ENCODE measurements at regions not wholly inside any gene's neighbourhood (a gene's known extent, or its start where the extent isn't known, plus 50 kb on each side); places are given as distances from the start of the nearest gene placed in this dataset.

DNA sequence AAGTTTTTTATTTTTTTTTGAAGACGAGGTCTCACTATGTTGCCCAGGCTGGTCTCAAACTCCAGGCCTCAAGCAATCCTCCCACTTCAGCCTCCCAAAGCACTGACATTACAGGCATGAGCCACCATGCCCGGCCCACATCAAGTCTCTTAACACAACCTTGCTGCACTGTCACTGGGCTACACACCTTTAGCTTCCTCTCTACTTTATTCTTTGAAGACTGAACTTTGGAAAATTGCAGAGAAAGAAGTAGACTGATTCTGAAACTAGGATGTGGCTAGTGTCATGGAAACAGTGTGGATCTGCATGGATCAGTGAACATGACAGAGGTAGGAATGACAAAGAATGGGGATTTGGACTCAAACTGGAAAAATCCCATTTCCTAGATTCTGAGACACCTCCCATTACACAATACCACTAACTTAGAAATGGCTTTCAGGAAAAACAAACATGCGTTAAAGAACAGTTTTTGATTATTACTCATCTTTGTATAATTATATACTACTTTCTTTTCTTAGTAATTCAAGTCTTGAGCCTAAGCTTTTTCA lies 99.6 kb upstream of the SPON1 start:
- Histone ChIP-seq H3K27me3 (replicated peaks; ENCODE audit: control insufficient read depth, insufficient read depth, low read length, poor library complexity, severe bottlenecking) (no peaks in the 10 kb centered on the region), H3K4me1 (ENCODE audit: control insufficient read depth, insufficient read depth, low read length, poor library complexity, severe bottlenecking) (peaks cover 14% of the 10 kb centered on the region), H3K27ac (ENCODE audit: insufficient read depth, low read length, poor library complexity, severe bottlenecking) (no peak overlapping the region), H3K36me3 (ENCODE audit: control insufficient read depth, insufficient read depth, low read length) (no peaks in the 10 kb centered on the region), H3K9me3 (ENCODE audit: control insufficient read depth, low read length) (no peaks in the 10 kb centered on the region), H3K4me3 (ENCODE audit: insufficient read depth, low read depth, low read length, poor library complexity, severe bottlenecking) (no peak overlapping the region)
- no peak for DNase-seq

DNA sequence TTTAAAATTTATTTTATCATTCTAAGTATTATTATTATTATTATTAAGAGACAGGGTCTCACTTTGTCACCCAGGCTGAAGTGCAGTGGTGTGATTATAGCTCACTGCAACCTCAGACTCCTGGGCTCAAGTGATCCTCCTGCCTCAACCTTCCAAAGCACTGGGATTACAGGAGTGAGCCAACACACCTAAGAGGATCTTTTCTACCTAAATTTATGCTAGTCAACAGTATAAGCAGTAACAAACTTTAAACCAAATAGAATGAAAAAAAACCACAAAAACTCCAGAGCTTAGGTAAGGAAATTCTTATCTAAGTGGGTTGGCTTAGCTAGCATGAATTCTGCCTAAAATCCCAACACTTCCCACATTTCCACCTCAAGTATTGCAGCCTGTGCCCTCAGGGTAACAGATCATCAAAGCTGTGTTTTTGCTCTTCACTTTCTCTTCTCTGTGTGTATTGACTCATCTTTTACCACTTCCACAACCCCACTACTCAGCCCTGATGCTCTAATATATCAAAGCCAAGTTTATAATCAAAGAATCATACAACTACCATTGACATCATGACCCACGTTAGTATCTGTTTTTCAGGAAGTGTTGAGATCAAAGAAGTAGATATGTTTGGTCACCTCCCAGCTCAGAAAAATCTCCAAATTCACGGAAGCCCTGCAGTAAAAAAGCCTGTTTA lies 93.7 kb upstream of the SPON1 start:
- peak overlapping the region; percentile 79 for H3K27ac ChIP-seq (ENCODE audit: insufficient read depth, low read length, poor library complexity, severe bottlenecking)
- H3K9me3 ChIP-seq (ENCODE audit: control insufficient read depth, low read length), result no peaks in the 10 kb centered on the region
- no peaks in the 10 kb centered on the region for H3K36me3 ChIP-seq (ENCODE audit: control insufficient read depth, insufficient read depth, low read length)
- H3K27me3 ChIP-seq (replicated peaks; ENCODE audit: control insufficient read depth, insufficient read depth, low read length, poor library complexity, severe bottlenecking), result no peaks in the 10 kb centered on the region
- DNase-seq, result peak in 2 of 3 donors; percentile 19 to 24
- H3K4me3 ChIP-seq (ENCODE audit: insufficient read depth, low read depth, low read length, poor library complexity, severe bottlenecking), result no peak overlapping the region
- peaks cover 18% of the 10 kb centered on the region for H3K4me1 ChIP-seq (ENCODE audit: control insufficient read depth, insufficient read depth, low read length, poor library complexity, severe bottlenecking)

- H3K9me3 ChIP-seq (ENCODE audit: control insufficient read depth, low read length), result no peaks in the 10 kb centered on the region
- H3K27ac ChIP-seq (ENCODE audit: insufficient read depth, low read length, poor library complexity, severe bottlenecking), result peak overlapping the region; percentile 79
- no peaks in the 10 kb centered on the region for H3K27me3 ChIP-seq (replicated peaks; ENCODE audit: control insufficient read depth, insufficient read depth, low read length, poor library complexity, severe bottlenecking)
- no peak overlapping the region for H3K4me3 ChIP-seq (ENCODE audit: insufficient read depth, low read depth, low read length, poor library complexity, severe bottlenecking)
- H3K4me1 ChIP-seq (ENCODE audit: control insufficient read depth, insufficient read depth, low read length, poor library complexity, severe bottlenecking), result peaks cover 18% of the 10 kb centered on the region
- no peak for DNase-seq
- H3K36me3 ChIP-seq (ENCODE audit: control insufficient read depth, insufficient read depth, low read length), result no peaks in the 10 kb centered on the region
These were observed 93.1 kb upstream of the SPON1 start for GRCh38 chr11:13869398-13869886.

DNA sequence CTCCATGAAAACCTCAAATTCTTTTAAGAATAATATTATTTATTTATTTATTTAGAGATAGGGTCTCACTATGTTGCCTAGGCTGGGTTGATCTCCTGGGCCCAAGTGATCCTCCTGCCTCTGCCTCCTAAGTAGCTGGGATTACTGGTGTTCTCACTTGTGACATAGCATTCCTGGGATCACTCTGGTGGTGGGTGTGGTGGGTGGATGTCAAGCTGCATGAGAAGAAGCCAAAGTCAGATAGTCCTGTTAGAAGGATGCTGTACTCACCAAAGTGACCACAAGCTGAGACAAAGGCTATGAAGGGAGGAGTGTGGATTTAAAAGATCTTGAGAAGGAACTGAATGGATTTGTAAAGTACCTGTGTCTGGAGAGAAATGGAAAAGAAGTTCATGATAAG lies 87.9 kb upstream of the SPON1 start:
- Histone ChIP-seq H3K4me1 (ENCODE audit: control insufficient read depth, insufficient read depth, low read length, poor library complexity, severe bottlenecking) (peaks cover 5% of the 10 kb centered on the region), H3K9me3 (ENCODE audit: control insufficient read depth, low read length) (no peaks in the 10 kb centered on the region), H3K36me3 (ENCODE audit: control insufficient read depth, insufficient read depth, low read length) (no peaks in the 10 kb centered on the region), H3K27ac (ENCODE audit: insufficient read depth, low read length, poor library complexity, severe bottlenecking) (no peak overlapping the region), H3K27me3 (replicated peaks; ENCODE audit: control insufficient read depth, insufficient read depth, low read length, poor library complexity, severe bottlenecking) (no peaks in the 10 kb centered on the region), H3K4me3 (ENCODE audit: insufficient read depth, low read depth, low read length, poor library complexity, severe bottlenecking) (no peak overlapping the region)
- DNase-seq, result no peak

DNA sequence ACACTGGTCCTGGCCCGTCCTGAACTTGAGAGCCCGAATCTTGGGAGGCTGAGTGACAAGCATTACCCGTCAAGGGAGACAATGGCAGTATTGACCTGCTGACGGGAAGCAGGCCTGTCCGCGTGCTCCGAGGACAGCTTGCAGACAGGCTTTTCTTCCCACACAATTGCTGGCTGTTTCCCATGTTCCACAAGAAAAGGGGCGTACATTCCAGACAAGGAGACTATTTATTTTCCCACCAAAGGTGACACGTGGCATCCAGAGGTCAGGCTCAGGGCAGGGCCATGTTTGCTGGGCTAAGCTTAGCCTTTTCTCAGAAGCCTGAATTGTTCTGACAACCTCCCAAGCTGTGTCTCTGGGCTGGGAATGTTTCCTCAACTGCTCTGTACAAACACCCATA lies 86.9 kb upstream of the SPON1 start:
- no peak overlapping the region for H3K4me3 ChIP-seq (ENCODE audit: insufficient read depth, low read depth, low read length, poor library complexity, severe bottlenecking)
- H3K27me3 ChIP-seq (replicated peaks; ENCODE audit: control insufficient read depth, insufficient read depth, low read length, poor library complexity, severe bottlenecking), result no peaks in the 10 kb centered on the region
- no peaks in the 10 kb centered on the region for H3K4me1 ChIP-seq (ENCODE audit: control insufficient read depth, insufficient read depth, low read length, poor library complexity, severe bottlenecking)
- no peaks in the 10 kb centered on the region for H3K9me3 ChIP-seq (ENCODE audit: control insufficient read depth, low read length)
- no peaks in the 10 kb centered on the region for H3K36me3 ChIP-seq (ENCODE audit: control insufficient read depth, insufficient read depth, low read length)
- no peak for DNase-seq
- H3K27ac ChIP-seq (ENCODE audit: insufficient read depth, low read length, poor library complexity, severe bottlenecking), result no peak overlapping the region

DNA sequence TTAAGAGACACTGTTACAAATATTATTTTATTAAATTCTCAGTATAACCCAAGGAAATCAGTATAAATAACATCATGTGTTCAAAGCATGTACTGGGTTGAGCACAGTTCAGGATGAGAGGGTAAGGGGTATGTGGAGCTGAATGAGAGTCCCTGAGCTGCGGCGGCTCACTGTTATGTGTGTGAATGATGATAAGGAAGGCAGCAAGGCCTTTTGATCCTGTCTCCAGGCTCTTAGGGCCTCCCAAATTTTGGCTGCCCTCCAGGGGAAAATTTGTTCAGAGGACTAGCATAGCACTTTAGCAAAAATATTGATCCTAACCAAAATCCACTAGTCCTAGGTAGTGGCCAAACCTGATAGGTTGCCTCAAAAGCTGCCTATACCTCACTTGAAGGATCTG lies 86.1 kb upstream of the SPON1 start:
- no peak for DNase-seq
- H3K36me3 ChIP-seq (ENCODE audit: control insufficient read depth, insufficient read depth, low read length), result no peaks in the 10 kb centered on the region
- no peaks in the 10 kb centered on the region for H3K27me3 ChIP-seq (replicated peaks; ENCODE audit: control insufficient read depth, insufficient read depth, low read length, poor library complexity, severe bottlenecking)
- H3K4me3 ChIP-seq (ENCODE audit: insufficient read depth, low read depth, low read length, poor library complexity, severe bottlenecking), result no peak overlapping the region
- H3K4me1 ChIP-seq (ENCODE audit: control insufficient read depth, insufficient read depth, low read length, poor library complexity, severe bottlenecking), result no peaks in the 10 kb centered on the region
- H3K9me3 ChIP-seq (ENCODE audit: control insufficient read depth, low read length), result no peaks in the 10 kb centered on the region
- no peak overlapping the region for H3K27ac ChIP-seq (ENCODE audit: insufficient read depth, low read length, poor library complexity, severe bottlenecking)

DNA sequence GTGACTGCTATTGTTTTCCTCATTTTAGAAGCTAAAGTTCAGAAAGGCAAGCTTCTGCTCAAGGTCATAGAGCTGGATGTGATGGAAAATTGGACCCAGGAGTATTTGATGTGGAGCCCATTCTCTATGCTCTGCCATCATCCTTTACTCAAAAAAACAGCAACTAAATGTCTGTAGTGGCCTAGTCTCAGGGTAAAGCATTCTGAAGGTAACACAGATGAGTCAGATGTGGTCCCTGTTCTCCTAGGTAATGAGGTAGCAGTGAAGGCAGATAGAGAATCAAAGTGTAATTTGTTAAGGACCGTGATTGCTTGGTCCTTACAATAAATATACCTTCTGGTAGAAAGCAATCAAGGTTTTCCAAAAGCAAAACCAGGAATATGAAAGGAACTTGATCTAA lies 84.4 kb upstream of the SPON1 start:
- no peaks in the 10 kb centered on the region for H3K27me3 ChIP-seq (replicated peaks; ENCODE audit: control insufficient read depth, insufficient read depth, low read length, poor library complexity, severe bottlenecking)
- H3K36me3 ChIP-seq (ENCODE audit: control insufficient read depth, insufficient read depth, low read length), result no peaks in the 10 kb centered on the region
- no peak overlapping the region for H3K27ac ChIP-seq (ENCODE audit: insufficient read depth, low read length, poor library complexity, severe bottlenecking)
- H3K4me1 ChIP-seq (ENCODE audit: control insufficient read depth, insufficient read depth, low read length, poor library complexity, severe bottlenecking), result no peaks in the 10 kb centered on the region
- DNase-seq, result no peak
- H3K9me3 ChIP-seq (ENCODE audit: control insufficient read depth, low read length), result no peaks in the 10 kb centered on the region
- no peak overlapping the region for H3K4me3 ChIP-seq (ENCODE audit: insufficient read depth, low read depth, low read length, poor library complexity, severe bottlenecking)

- DNase-seq, result no peak
- H3K4me1 ChIP-seq (ENCODE audit: control insufficient read depth, insufficient read depth, low read length, poor library complexity, severe bottlenecking), result no peaks in the 10 kb centered on the region
- H3K27ac ChIP-seq (ENCODE audit: insufficient read depth, low read length, poor library complexity, severe bottlenecking), result no peak overlapping the region
- H3K36me3 ChIP-seq (ENCODE audit: control insufficient read depth, insufficient read depth, low read length), result no peaks in the 10 kb centered on the region
- no peak overlapping the region for H3K4me3 ChIP-seq (ENCODE audit: insufficient read depth, low read depth, low read length, poor library complexity, severe bottlenecking)
- no peaks in the 10 kb centered on the region for H3K27me3 ChIP-seq (replicated peaks; ENCODE audit: control insufficient read depth, insufficient read depth, low read length, poor library complexity, severe bottlenecking)
- H3K9me3 ChIP-seq (ENCODE audit: control insufficient read depth, low read length), result no peaks in the 10 kb centered on the region
These were observed 81.9 kb upstream of the SPON1 start for GRCh38 chr11:13880634-13881033.

DNA sequence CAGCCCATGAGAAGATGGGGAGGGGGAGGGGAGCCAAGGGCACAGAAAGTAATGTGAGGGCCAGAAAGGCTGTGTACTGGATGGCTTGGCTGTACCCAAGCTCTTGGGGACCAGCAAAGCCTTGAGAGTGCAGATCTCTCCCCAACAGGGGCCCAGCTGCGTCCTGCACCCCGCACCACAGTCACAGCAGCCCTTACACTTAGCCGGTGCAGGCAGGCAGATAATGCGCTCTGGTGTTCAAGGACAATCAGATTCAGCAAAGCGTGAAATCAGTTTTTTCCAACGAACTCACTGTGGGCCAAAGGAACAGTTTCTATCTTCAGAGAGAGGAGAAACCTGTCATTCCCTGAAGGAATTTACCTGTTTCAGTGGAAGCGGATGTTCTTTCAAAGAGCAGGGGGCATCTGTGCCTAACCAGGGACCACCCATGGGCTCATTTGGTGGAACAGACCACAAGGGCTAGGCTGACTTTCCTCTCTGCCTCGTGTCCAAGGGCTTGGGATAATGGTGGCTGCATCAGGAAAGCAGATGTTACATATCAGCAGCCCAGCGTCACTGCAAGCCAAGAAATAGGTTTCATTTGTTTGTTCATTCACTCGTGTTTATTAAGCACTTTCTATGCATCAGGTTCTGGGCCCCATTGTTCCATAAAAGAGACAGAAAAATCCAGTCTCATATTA lies 81.2 kb upstream of the SPON1 start:
- Histone ChIP-seq H3K27me3 (replicated peaks; ENCODE audit: control insufficient read depth, insufficient read depth, low read length, poor library complexity, severe bottlenecking) (no peaks in the 10 kb centered on the region), H3K4me3 (ENCODE audit: insufficient read depth, low read depth, low read length, poor library complexity, severe bottlenecking) (no peak overlapping the region), H3K27ac (ENCODE audit: insufficient read depth, low read length, poor library complexity, severe bottlenecking) (no peak overlapping the region), H3K9me3 (ENCODE audit: control insufficient read depth, low read length) (no peaks in the 10 kb centered on the region), H3K4me1 (ENCODE audit: control insufficient read depth, insufficient read depth, low read length, poor library complexity, severe bottlenecking) (no peaks in the 10 kb centered on the region), H3K36me3 (ENCODE audit: control insufficient read depth, insufficient read depth, low read length) (no peaks in the 10 kb centered on the region)
- DNase-seq, result no peak

DNA sequence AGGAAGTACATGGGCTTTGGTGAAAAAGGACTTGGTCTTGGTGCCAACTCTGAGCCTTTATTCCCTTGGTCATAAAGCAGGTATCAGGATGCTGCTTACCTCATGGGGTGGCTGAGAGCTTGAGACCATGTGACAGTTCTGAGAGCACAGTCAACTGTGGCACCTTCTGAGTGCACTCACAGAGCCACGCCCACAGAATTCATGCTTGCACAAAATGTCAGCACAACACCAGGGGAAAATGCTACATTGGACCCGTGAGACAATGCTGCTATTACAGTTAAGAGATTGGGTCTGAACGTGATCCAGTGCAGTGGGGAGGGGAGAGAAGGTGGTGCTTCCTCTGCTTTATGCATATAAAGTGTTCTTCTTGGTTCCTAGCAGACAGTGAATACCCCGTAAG lies 79.5 kb upstream of the SPON1 start:
- DNase-seq, result no peak
- H3K27me3 ChIP-seq (replicated peaks; ENCODE audit: control insufficient read depth, insufficient read depth, low read length, poor library complexity, severe bottlenecking), result no peaks in the 10 kb centered on the region
- no peak overlapping the region for H3K4me3 ChIP-seq (ENCODE audit: insufficient read depth, low read depth, low read length, poor library complexity, severe bottlenecking)
- H3K27ac ChIP-seq (ENCODE audit: insufficient read depth, low read length, poor library complexity, severe bottlenecking), result no peak overlapping the region
- H3K4me1 ChIP-seq (ENCODE audit: control insufficient read depth, insufficient read depth, low read length, poor library complexity, severe bottlenecking), result no peaks in the 10 kb centered on the region
- H3K9me3 ChIP-seq (ENCODE audit: control insufficient read depth, low read length), result no peaks in the 10 kb centered on the region
- no peaks in the 10 kb centered on the region for H3K36me3 ChIP-seq (ENCODE audit: control insufficient read depth, insufficient read depth, low read length)

All from effector memory CD4-positive, alpha-beta T cell (primary cell).